CD4-positive, alpha-beta T cell (primary cell): ENCODE measurements at regions not wholly inside any gene's neighbourhood (a gene's known extent, or its start where the extent isn't known, plus 50 kb on each side); places are given as distances from the start of the nearest gene placed in this dataset.
"Not testable (repeated sequence)": the region's sequence is repeated elsewhere in the genome, so short reads cannot be mapped to it uniquely, and the experiment has no call there.

Experiments used
- ATAC-seq: fragments of 200-7000 bp; cut with Tn5 transposase; one replicate; pipeline ENCODE4 v1.10.0; 2022; ENCODE audit warnings: mild to moderate bottlenecking; ENCODE audit not compliant: poor library complexity
- CTCF ChIA-PET: fragments of 350-600 bp; sonication (Branson Sonifier 250); formaldehyde crosslinking; loops from one replicate; lab custom pipeline; 2021; ENCODE audit warnings: antibody characterized with exemption, inconsistent platforms; lab: Charles Lee
- POLR2A ChIA-PET: fragments of 350-600 bp; sonication (Branson Sonifier 250); formaldehyde crosslinking; loops from one replicate; lab custom pipeline; 2021; ENCODE audit warnings: antibody characterized with exemption, inconsistent platforms; lab: Charles Lee
- DNase-seq, 14 experiments: peaks; one replicate each; pipeline ENCODE4 v3.0.0-alpha.2; 2013 to 2020; ENCODE audit warnings: mixed read lengths in 2 of 14
- H3K27ac ChIP-seq, 2 donors: one replicate each; pipeline versions ENCODE4 v1.5.1 to v1.7.0; 2013; ENCODE audit warnings: low read length in 2 of 2, low read depth in 1 of 2, mild to moderate bottlenecking in 1 of 2
- H3K27me3 ChIP-seq, 2 experiments: 1 replicate in 1 of 2; 2 replicates in 1 of 2; pipeline versions ENCODE4 v1.6.1 to v1.7.0; 2013; ENCODE audit warnings: low read length in 2 of 2, control low read depth in 1 of 2, mild to moderate bottlenecking in 1 of 2, moderate library complexity in 1 of 2; ENCODE audit not compliant: insufficient read depth in 2 of 2, control insufficient read depth in 1 of 2
- H3K36me3 ChIP-seq: one replicate; pipeline ENCODE4 v1.6.1; 2013; ENCODE audit warnings: low read length, control low read depth; ENCODE audit not compliant: insufficient read depth
- H3K4me1 ChIP-seq: one replicate; pipeline ENCODE4 v1.6.1; 2013; ENCODE audit warnings: low read length, control low read depth; ENCODE audit not compliant: insufficient read depth
- H3K4me3 ChIP-seq: one replicate; pipeline ENCODE4 v1.5.1; 2013; ENCODE audit warnings: mild to moderate bottlenecking, low read length, moderate library complexity
- H3K9me3 ChIP-seq, 2 experiments: 1 replicate in 1 of 2; 2 replicates in 1 of 2; pipeline versions ENCODE4 v1.6.1 to v1.7.0; 2013; ENCODE audit warnings: low read length in 2 of 2, mild to moderate bottlenecking in 2 of 2, control low read depth in 1 of 2, moderate library complexity in 1 of 2; ENCODE audit not compliant: control insufficient read depth in 1 of 2, insufficient read depth in 1 of 2
- H3K27ac Mint-ChIP-seq: one replicate; pipeline ENCODE4 v1.8.0; 2020; ENCODE audit warnings: mixed read lengths
- H3K27me3 Mint-ChIP-seq: one replicate; pipeline ENCODE4 v1.8.0; 2021; ENCODE audit warnings: mixed read lengths
- H3K36me3 Mint-ChIP-seq: one replicate; pipeline ENCODE4 v1.8.0; 2021; ENCODE audit warnings: low read depth, mixed read lengths
- H3K4me1 Mint-ChIP-seq: one replicate; pipeline ENCODE4 v1.8.0; 2021; ENCODE audit warnings: low read depth, mixed read lengths
- H3K4me3 Mint-ChIP-seq: one replicate; pipeline ENCODE4 v1.8.0; 2020; ENCODE audit warnings: mild to moderate bottlenecking, mixed read lengths
- H3K9me3 Mint-ChIP-seq: one replicate; pipeline ENCODE4 v1.8.0; 2020; ENCODE audit warnings: mixed read lengths
- CTCF ChIP-seq: fragments of 200-600 bp; IDR thresholded peaks from one replicate; pipeline ENCODE4 v1.8.0; 2022; ENCODE audit warnings: antibody characterized with exemption, mild to moderate bottlenecking
- intact Hi-C, 2 experiments: fragments of 100-400 bp; cut with DNase I in 1 of 2; cut with micrococcal nuclease in 1 of 2; formaldehyde crosslinking; loops; one replicate each; pipeline versions ENCODE4 v1.15.1 to v1.9.0; 2023 to 2025; cut with DNase I, micrococcal nuclease

GRCh38 chr22:47498969-47499495 lies 736.6 kb downstream of the TBC1D22A start:
- Mint-ChIP-seq H3K4me1 (peaks cover 18% of the 10 kb centered on the region), H3K9me3 (peaks cover 13% of the 10 kb centered on the region), H3K27ac (no peak overlapping the region), H3K36me3 (peaks cover 4% of the 10 kb centered on the region), H3K4me3 (no peak overlapping the region), H3K27me3 (no peaks in the 10 kb centered on the region)
- peaks cover 16% of the 10 kb centered on the region for H3K4me1 ChIP-seq
- H3K36me3 ChIP-seq: no peaks in the 10 kb centered on the region
- no peak for TF ChIP-seq CTCF
- no peak overlapping the region for H3K4me3 ChIP-seq
- CTCF ChIA-PET: no interaction called here
- H3K27ac ChIP-seq: no peak overlapping the region
- POLR2A ChIA-PET: no interaction called here
- ATAC-seq: no peak
- no peak for DNase-seq
- intact Hi-C loops: no loop called here
- peaks cover 23 to 30% of the 10 kb centered on the region in 2 experiments for H3K9me3 ChIP-seq
- H3K27me3 ChIP-seq: peaks cover 0 to 3% of the 10 kb centered on the region in 2 experiments

DNA sequence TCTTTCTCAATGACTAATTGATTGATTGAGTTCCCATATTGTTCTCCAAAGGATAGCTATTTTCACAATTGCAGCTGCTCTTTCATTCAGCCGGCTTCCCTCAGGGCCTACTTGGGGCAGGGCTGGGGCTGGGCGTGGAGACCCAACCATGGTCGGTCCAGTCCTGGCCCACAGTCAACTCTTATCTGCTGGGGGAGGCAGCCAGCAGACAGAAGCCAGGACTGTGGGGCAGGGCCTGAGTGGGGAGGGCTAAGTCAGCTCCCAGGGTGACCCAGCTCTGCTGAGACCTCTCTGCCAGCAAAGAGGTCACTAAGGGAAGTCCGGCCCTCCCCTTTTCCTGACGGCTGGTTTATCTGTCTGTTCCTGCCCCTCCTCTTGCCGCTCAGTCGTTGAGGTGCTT lies 735.2 kb downstream of the TBC1D22A start:
- Mint-ChIP-seq H3K36me3 (peaks cover 4% of the 10 kb centered on the region), H3K4me3 (no peak overlapping the region), H3K9me3 (peaks cover 15% of the 10 kb centered on the region), H3K27me3 (no peaks in the 10 kb centered on the region), H3K4me1 (peaks cover 28% of the 10 kb centered on the region), H3K27ac (no peak overlapping the region)
- no peak for TF ChIP-seq CTCF
- ChIA-PET CTCF (no interaction called here), POLR2A (no interaction called here)
- Histone ChIP-seq H3K9me3 (peaks cover 23 to 33% of the 10 kb centered on the region in 2 experiments), H3K4me3 (no peak overlapping the region), H3K4me1 (peaks cover 28% of the 10 kb centered on the region), H3K36me3 (no peaks in the 10 kb centered on the region), H3K27me3 (peaks cover 0 to 3% of the 10 kb centered on the region in 2 experiments), H3K27ac (no peak overlapping the region)
- no peak for ATAC-seq
- no peak for DNase-seq
- intact Hi-C loops: no loop called here

GRCh38 chr22:47495110-47495509 lies 732.7 kb downstream of the TBC1D22A start:
- no peaks in the 10 kb centered on the region for H3K27me3 ChIP-seq
- H3K27me3 Mint-ChIP-seq: no peaks in the 10 kb centered on the region
- no peak overlapping the region for H3K4me3 ChIP-seq
- H3K4me3 Mint-ChIP-seq: peak overlapping the region; percentile 0
- H3K9me3 ChIP-seq: peaks cover 14 to 33% of the 10 kb centered on the region in 2 experiments
- H3K27ac ChIP-seq: peak overlapping the region; percentile 13 to 31
- H3K36me3 ChIP-seq: no peaks in the 10 kb centered on the region
- ChIA-PET CTCF (no interaction called here), POLR2A (no interaction called here)
- H3K36me3 Mint-ChIP-seq: peaks cover 4% of the 10 kb centered on the region
- H3K4me1 Mint-ChIP-seq: peaks cover 28% of the 10 kb centered on the region
- H3K27ac Mint-ChIP-seq: peak overlapping the region; percentile 77
- DNase-seq (peak in 3 of 14 experiments; percentile 27 to 63 (median 56)), ATAC-seq (peak; percentile 29)
- no peak for TF ChIP-seq CTCF
- peaks cover 28% of the 10 kb centered on the region for H3K4me1 ChIP-seq
- H3K9me3 Mint-ChIP-seq: peaks cover 16% of the 10 kb centered on the region
- intact Hi-C loops: no loop called here

GRCh38 chr22:47488131-47488530 lies 725.7 kb downstream of the TBC1D22A start:
- H3K27me3 Mint-ChIP-seq: peaks cover 20% of the 10 kb centered on the region
- H3K27ac Mint-ChIP-seq, intact Hi-C loops, ATAC-seq, H3K4me3 ChIP-seq, POLR2A ChIA-PET, H3K27me3 ChIP-seq, H3K9me3 ChIP-seq, H3K36me3 ChIP-seq, H3K4me1 ChIP-seq, H3K36me3 Mint-ChIP-seq, H3K4me1 Mint-ChIP-seq, CTCF ChIA-PET, DNase-seq, H3K27ac ChIP-seq, H3K4me3 Mint-ChIP-seq: not testable (repeated sequence)
- H3K9me3 Mint-ChIP-seq: peaks cover 11% of the 10 kb centered on the region
